ENCODE measurements at regions not wholly inside any gene's neighbourhood (a gene's known extent, or its start where the extent isn't known, plus 50 kb on each side); places are given as distances from the start of the nearest gene placed in this dataset.

- no peak for DNase-seq (ENCODE audit: low read depth in 1 of 2, low spot score in 1 of 2)
- no peak overlapping the region for H3K4me3 ChIP-seq (replicated peaks; ENCODE audit: insufficient read depth, low read length)
- TF ChIP-seq CTCF (IDR thresholded peaks at IDR 0.05; ENCODE audit: insufficient read depth, low read length) (no peak), SPI1 (IDR thresholded peaks at IDR 0.05; ENCODE audit: borderline replicate concordance, low read depth) (no peak)
- H3K27me3 ChIP-seq (ENCODE audit: insufficient read depth, poor library complexity, severe bottlenecking): no peaks in the 10 kb centered on the region
- no peak overlapping the region for H3K27ac ChIP-seq (replicated peaks)
Observed at GRCh38 chr4:175983636-175984035, 82.0 kb upstream of the WDR17 start.

- DNase-seq (ENCODE audit: low read depth in 1 of 2, low spot score in 1 of 2): no peak
- Histone ChIP-seq H3K27me3 (ENCODE audit: insufficient read depth, poor library complexity, severe bottlenecking) (no peaks in the 10 kb centered on the region), H3K27ac (replicated peaks) (no peak overlapping the region), H3K4me3 (replicated peaks; ENCODE audit: insufficient read depth, low read length) (no peak overlapping the region)
- TF ChIP-seq POLR2AphosphoS5 (IDR thresholded peaks at IDR 0.05; ENCODE audit: low read depth) (no peak), GABPA (IDR thresholded peaks at IDR 0.05; ENCODE audit: low read depth) (no peak), SPI1 (IDR thresholded peaks at IDR 0.05; ENCODE audit: borderline replicate concordance, low read depth) (no peak), REST (IDR thresholded peaks at IDR 0.05; ENCODE audit: insufficient replicate concordance, low read depth) (no peak), CTCF (IDR thresholded peaks at IDR 0.05; ENCODE audit: insufficient read depth, low read length) (no peak)
Observed at GRCh38 chr4:175986668-175987067, 79.0 kb upstream of the WDR17 start.

GRCh38 chr4:175988511-175988910, 77.1 kb upstream of the WDR17 start:
- Histone ChIP-seq H3K4me3 (replicated peaks; ENCODE audit: insufficient read depth, low read length) (no peak overlapping the region), H3K27ac (replicated peaks) (no peak overlapping the region), H3K27me3 (ENCODE audit: insufficient read depth, poor library complexity, severe bottlenecking) (no peaks in the 10 kb centered on the region)
- DNase-seq (ENCODE audit: low read depth in 1 of 2, low spot score in 1 of 2): no peak
- TF ChIP-seq CTCF (IDR thresholded peaks at IDR 0.05; ENCODE audit: insufficient read depth, low read length) (no peak), REST (IDR thresholded peaks at IDR 0.05; ENCODE audit: insufficient replicate concordance, low read depth) (no peak), GABPA (IDR thresholded peaks at IDR 0.05; ENCODE audit: low read depth) (no peak), POLR2AphosphoS5 (IDR thresholded peaks at IDR 0.05; ENCODE audit: low read depth) (no peak)

GRCh38 chr4:175996206-175996605, 69.4 kb upstream of the WDR17 start:
- DNase-seq (ENCODE audit: low read depth in 1 of 2, low spot score in 1 of 2): no peak
- peaks cover 7% of the 10 kb centered on the region for H3K27me3 ChIP-seq (ENCODE audit: insufficient read depth, poor library complexity, severe bottlenecking)
- no peak overlapping the region for H3K4me3 ChIP-seq (replicated peaks; ENCODE audit: insufficient read depth, low read length)
- H3K27ac ChIP-seq (replicated peaks): no peak overlapping the region
- TF ChIP-seq REST (IDR thresholded peaks at IDR 0.05; ENCODE audit: insufficient replicate concordance, low read depth): no peak
- no peak for TF ChIP-seq CTCF (IDR thresholded peaks at IDR 0.05; ENCODE audit: insufficient read depth, low read length)
- no peak for TF ChIP-seq SPI1 (IDR thresholded peaks at IDR 0.05; ENCODE audit: borderline replicate concordance, low read depth)
- TF ChIP-seq POLR2AphosphoS5 (IDR thresholded peaks at IDR 0.05; ENCODE audit: low read depth): no peak

Data from HL-60 (cell line).